Gastrocnemius medialis (tissue), 4 donors: ENCODE measurements at regions not wholly inside any gene's neighbourhood (a gene's known extent, or its start where the extent isn't known, plus 50 kb on each side); places are given as distances from the start of the nearest gene placed in this dataset.

Source experiments
- CTCF ChIP-seq, 5 experiments: fragments of 450-650 bp in 3 of 5; fragments of 200-600 bp in 2 of 5; sonication (generic) in 2 of 5; IDR thresholded peaks in 4 of 5; conservative IDR thresholded peaks in 1 of 5; 1 replicate in 4 of 5; 2 replicates in 1 of 5; pipeline ENCODE4 v1.5.1; 2016 to 2019; ENCODE audit warnings: antibody characterized with exemption in 5 of 5, mild to moderate bottlenecking in 3 of 5, moderate library complexity in 3 of 5
- POLR2A ChIP-seq, 2 donors: fragments of 450-650 bp; IDR thresholded peaks; one replicate each; pipeline ENCODE4 v1.6.1; 2017; ENCODE audit warnings: antibody characterized with exemption in 2 of 2, mild to moderate bottlenecking in 2 of 2, moderate library complexity in 2 of 2

DNA sequence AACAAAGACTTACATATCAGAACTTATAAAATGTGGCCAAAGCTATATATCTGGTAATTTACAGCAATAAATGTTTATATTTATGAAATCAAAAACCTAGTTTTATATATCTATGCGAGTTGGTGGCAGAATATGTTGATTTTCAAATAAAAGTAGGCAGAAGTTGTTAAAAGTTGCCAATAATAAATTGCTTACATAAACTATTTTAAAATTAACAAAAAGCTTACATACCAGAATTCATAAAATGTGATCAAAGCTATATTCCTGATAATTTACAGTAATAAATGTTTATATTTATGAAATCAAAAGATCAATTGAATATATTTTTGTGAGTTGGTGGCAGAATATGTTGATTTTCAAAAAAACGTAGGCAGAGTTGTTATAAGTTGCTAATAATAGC, 451.8 kb upstream of the KHDRBS2 start:
- TF ChIP-seq CTCF (IDR thresholded peaks at IDR 0.05 in 4 of 5, conservative IDR thresholded peaks at IDR 0.05 in 1 of 5) (no peak), POLR2A (IDR thresholded peaks at IDR 0.05) (no peak)
